CD4-positive, alpha-beta T cell (primary cell): ENCODE measurements at regions not wholly inside any gene's neighbourhood (a gene's known extent, or its start where the extent isn't known, plus 50 kb on each side); places are given as distances from the start of the nearest gene placed in this dataset.

ENCODE experiments used
- ATAC-seq: fragments of 200-7000 bp; cut with Tn5 transposase; one replicate; pipeline ENCODE4 v1.10.0; 2022; ENCODE audit warnings: mild to moderate bottlenecking; ENCODE audit not compliant: poor library complexity
- CTCF ChIA-PET: fragments of 350-600 bp; sonication (Branson Sonifier 250); formaldehyde crosslinking; loops from one replicate; lab custom pipeline; 2021; ENCODE audit warnings: antibody characterized with exemption, inconsistent platforms; lab: Charles Lee
- POLR2A ChIA-PET: fragments of 350-600 bp; sonication (Branson Sonifier 250); formaldehyde crosslinking; loops from one replicate; lab custom pipeline; 2021; ENCODE audit warnings: antibody characterized with exemption, inconsistent platforms; lab: Charles Lee
- DNase-seq, 14 experiments: peaks; one replicate each; pipeline ENCODE4 v3.0.0-alpha.2; 2013 to 2020; ENCODE audit warnings: mixed read lengths in 2 of 14
- H3K27ac ChIP-seq, 2 donors: one replicate each; pipeline versions ENCODE4 v1.5.1 to v1.7.0; 2013; ENCODE audit warnings: low read length in 2 of 2, low read depth in 1 of 2, mild to moderate bottlenecking in 1 of 2
- H3K27me3 ChIP-seq, 2 experiments: 1 replicate in 1 of 2; 2 replicates in 1 of 2; pipeline versions ENCODE4 v1.6.1 to v1.7.0; 2013; ENCODE audit warnings: low read length in 2 of 2, control low read depth in 1 of 2, mild to moderate bottlenecking in 1 of 2, moderate library complexity in 1 of 2; ENCODE audit not compliant: insufficient read depth in 2 of 2, control insufficient read depth in 1 of 2
- H3K36me3 ChIP-seq: one replicate; pipeline ENCODE4 v1.6.1; 2013; ENCODE audit warnings: low read length, control low read depth; ENCODE audit not compliant: insufficient read depth
- H3K4me1 ChIP-seq: one replicate; pipeline ENCODE4 v1.6.1; 2013; ENCODE audit warnings: low read length, control low read depth; ENCODE audit not compliant: insufficient read depth
- H3K4me3 ChIP-seq: one replicate; pipeline ENCODE4 v1.5.1; 2013; ENCODE audit warnings: mild to moderate bottlenecking, low read length, moderate library complexity
- H3K9me3 ChIP-seq, 2 experiments: 1 replicate in 1 of 2; 2 replicates in 1 of 2; pipeline versions ENCODE4 v1.6.1 to v1.7.0; 2013; ENCODE audit warnings: low read length in 2 of 2, mild to moderate bottlenecking in 2 of 2, control low read depth in 1 of 2, moderate library complexity in 1 of 2; ENCODE audit not compliant: control insufficient read depth in 1 of 2, insufficient read depth in 1 of 2
- H3K27ac Mint-ChIP-seq: one replicate; pipeline ENCODE4 v1.8.0; 2020; ENCODE audit warnings: mixed read lengths
- H3K27me3 Mint-ChIP-seq: one replicate; pipeline ENCODE4 v1.8.0; 2021; ENCODE audit warnings: mixed read lengths
- H3K36me3 Mint-ChIP-seq: one replicate; pipeline ENCODE4 v1.8.0; 2021; ENCODE audit warnings: low read depth, mixed read lengths
- H3K4me1 Mint-ChIP-seq: one replicate; pipeline ENCODE4 v1.8.0; 2021; ENCODE audit warnings: low read depth, mixed read lengths
- H3K4me3 Mint-ChIP-seq: one replicate; pipeline ENCODE4 v1.8.0; 2020; ENCODE audit warnings: mild to moderate bottlenecking, mixed read lengths
- H3K9me3 Mint-ChIP-seq: one replicate; pipeline ENCODE4 v1.8.0; 2020; ENCODE audit warnings: mixed read lengths
- CTCF ChIP-seq: fragments of 200-600 bp; IDR thresholded peaks from one replicate; pipeline ENCODE4 v1.8.0; 2022; ENCODE audit warnings: antibody characterized with exemption, mild to moderate bottlenecking
- intact Hi-C, 2 experiments: fragments of 100-400 bp; cut with DNase I in 1 of 2; cut with micrococcal nuclease in 1 of 2; formaldehyde crosslinking; loops; one replicate each; pipeline versions ENCODE4 v1.15.1 to v1.9.0; 2023 to 2025; cut with DNase I, micrococcal nuclease

GRCh38 chr18:41789001-41789400 is 166.0 kb upstream of the PIK3C3 start:
- ATAC-seq = no peak
- H3K27me3 ChIP-seq = no peaks in the 10 kb centered on the region
- TF ChIP-seq CTCF = no peak
- no peaks in the 10 kb centered on the region for H3K36me3 ChIP-seq
- no peak overlapping the region for H3K27ac Mint-ChIP-seq
- DNase-seq = no peak
- H3K4me3 Mint-ChIP-seq = no peak overlapping the region
- no peaks in the 10 kb centered on the region for H3K9me3 ChIP-seq
- intact Hi-C loops = no loop called here
- no peak overlapping the region for H3K27ac ChIP-seq
- POLR2A ChIA-PET = no interaction called here
- no peaks in the 10 kb centered on the region for H3K4me1 Mint-ChIP-seq
- no peaks in the 10 kb centered on the region for H3K36me3 Mint-ChIP-seq
- no peaks in the 10 kb centered on the region for H3K27me3 Mint-ChIP-seq
- CTCF ChIA-PET = no interaction called here
- H3K4me1 ChIP-seq = no peaks in the 10 kb centered on the region
- no peak overlapping the region for H3K4me3 ChIP-seq
- no peaks in the 10 kb centered on the region for H3K9me3 Mint-ChIP-seq

DNA sequence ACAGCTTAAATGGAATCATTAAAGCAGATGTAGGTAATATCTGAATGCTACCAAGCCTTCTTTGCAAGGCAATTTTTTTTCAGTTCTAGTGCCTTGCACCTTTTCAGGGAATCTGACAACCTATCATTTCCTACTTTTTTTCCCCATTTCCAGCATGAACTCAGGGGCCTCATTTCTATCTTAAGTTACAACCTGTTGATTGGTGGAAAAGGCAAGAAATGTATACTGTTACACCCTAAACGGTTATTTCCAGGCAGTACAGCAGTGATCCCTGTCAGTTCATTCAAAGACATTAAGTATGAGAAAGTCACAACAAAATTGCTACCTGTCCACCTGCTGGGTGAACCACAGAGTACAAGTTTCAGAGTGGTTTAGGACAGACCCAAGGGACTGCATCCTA is 171.2 kb upstream of the PIK3C3 start:
- Histone ChIP-seq H3K9me3 (no peaks in the 10 kb centered on the region), H3K36me3 (no peaks in the 10 kb centered on the region), H3K4me3 (no peak overlapping the region), H3K27ac (no peak overlapping the region), H3K27me3 (no peaks in the 10 kb centered on the region), H3K4me1 (no peaks in the 10 kb centered on the region)
- H3K9me3 Mint-ChIP-seq = no peaks in the 10 kb centered on the region
- H3K4me3 Mint-ChIP-seq = no peak overlapping the region
- no peak for DNase-seq
- POLR2A ChIA-PET = no interaction called here
- CTCF ChIA-PET = no interaction called here
- ATAC-seq = no peak
- TF ChIP-seq CTCF = no peak
- H3K27ac Mint-ChIP-seq = no peak overlapping the region
- intact Hi-C loops = no loop called here
- H3K27me3 Mint-ChIP-seq = no peaks in the 10 kb centered on the region
- no peaks in the 10 kb centered on the region for H3K36me3 Mint-ChIP-seq
- H3K4me1 Mint-ChIP-seq = no peaks in the 10 kb centered on the region

GRCh38 chr18:41783065-41783818 is 171.8 kb upstream of the PIK3C3 start:
- Mint-ChIP-seq H3K36me3 (no peaks in the 10 kb centered on the region), H3K4me3 (no peak overlapping the region), H3K9me3 (no peaks in the 10 kb centered on the region), H3K27ac (no peak overlapping the region), H3K27me3 (no peaks in the 10 kb centered on the region), H3K4me1 (no peaks in the 10 kb centered on the region)
- no peaks in the 10 kb centered on the region for H3K4me1 ChIP-seq
- POLR2A ChIA-PET = no interaction called here
- no peak overlapping the region for H3K27ac ChIP-seq
- DNase-seq (no peak), ATAC-seq (no peak)
- no peaks in the 10 kb centered on the region for H3K9me3 ChIP-seq
- no peaks in the 10 kb centered on the region for H3K27me3 ChIP-seq
- H3K4me3 ChIP-seq = no peak overlapping the region
- H3K36me3 ChIP-seq = no peaks in the 10 kb centered on the region
- TF ChIP-seq CTCF = no peak
- intact Hi-C loops = no loop called here
- CTCF ChIA-PET = no interaction called here
